SH-SY5Y (cell line): ENCODE measurements at regions not wholly inside any gene's neighbourhood (a gene's known extent, or its start where the extent isn't known, plus 50 kb on each side); places are given as distances from the start of the nearest gene placed in this dataset.

ENCODE experiments used
- GATA2 ChIP-seq: IDR thresholded peaks from 2 replicates; pipeline ENCODE4 v1.6.1; 2011; ENCODE audit warnings: mild to moderate bottlenecking, low read depth, low read length
- GATA3 ChIP-seq: IDR thresholded peaks from 2 replicates; pipeline ENCODE4 v1.6.1; 2011; ENCODE audit warnings: low read depth, mild to moderate bottlenecking, low read length, moderate library complexity

GRCh38 chr10:111873621-111874135, 309.9 kb downstream of the GPAM start:
- TF ChIP-seq GATA2 (no peak), GATA3 (no peak)
